GM18867 (cell line): ENCODE measurements at regions not wholly inside any gene's neighbourhood (a gene's known extent, or its start where the extent isn't known, plus 50 kb on each side); places are given as distances from the start of the nearest gene placed in this dataset.

Experiments used
- ATAC-seq: cut with Tn5 transposase; IDR thresholded peaks from one replicate; pipeline ENCODE4 v1.9.1; 2021; ENCODE audit warnings: mild to moderate bottlenecking, moderate library complexity; ENCODE audit not compliant: unreplicated experiment

DNA sequence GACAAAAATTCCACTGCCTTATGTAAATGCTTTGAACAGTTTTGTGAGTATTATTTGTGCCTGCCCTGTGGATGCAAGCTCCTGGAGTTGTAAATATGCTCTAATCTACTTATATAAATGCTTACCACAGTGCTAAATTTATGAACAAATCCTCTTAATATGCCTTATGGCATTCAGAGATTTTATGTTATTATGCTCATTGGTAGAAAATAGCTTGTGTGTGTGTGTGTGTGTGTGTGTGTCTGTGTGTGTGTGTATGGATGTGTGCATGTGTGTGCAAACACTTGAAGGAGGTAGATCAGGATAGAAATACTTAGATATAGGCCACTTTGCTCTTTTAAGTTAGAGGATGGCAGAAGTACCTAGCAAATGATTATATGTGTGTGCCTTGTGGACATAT, 253.9 kb downstream of the TAF11L14 start:
- ATAC-seq: no peak

DNA sequence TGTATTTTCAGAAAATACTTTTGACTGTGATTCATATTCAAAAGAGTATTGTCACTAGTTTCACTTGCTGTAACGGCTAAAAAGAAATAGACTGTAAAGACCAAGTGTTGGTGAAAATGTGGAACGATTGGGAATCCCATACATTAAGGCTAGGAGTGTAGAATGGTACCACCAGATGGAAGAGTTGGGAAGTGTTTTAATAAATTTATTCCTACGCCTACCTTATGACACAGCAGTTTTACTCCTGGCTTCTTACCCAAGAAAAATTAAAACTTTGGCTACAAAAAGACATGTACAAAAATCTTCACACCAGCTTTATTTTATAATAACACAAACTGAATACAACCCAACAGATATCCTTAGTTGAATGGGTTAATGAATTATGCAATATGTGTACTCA, 256.2 kb downstream of the TAF11L14 start:
- ATAC-seq: no peak

DNA sequence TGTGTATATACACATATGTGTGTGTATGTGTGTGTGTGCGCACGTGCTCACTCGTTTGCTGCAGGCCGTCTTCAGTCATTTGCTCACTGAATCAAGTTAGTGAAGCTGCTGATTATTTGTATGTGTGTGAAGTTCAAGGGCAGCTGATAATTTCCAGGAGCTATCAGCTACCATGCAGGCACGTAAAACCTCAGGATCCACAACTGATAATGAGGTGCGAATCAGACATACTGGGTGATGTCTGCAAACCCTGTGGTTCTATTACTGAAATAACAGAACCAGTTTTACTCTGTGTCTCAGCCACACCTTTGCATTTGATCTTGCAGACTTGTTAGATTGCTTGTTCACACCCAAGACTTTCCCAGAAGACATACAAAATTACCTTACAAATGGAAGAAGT, 257.6 kb downstream of the TAF11L14 start:
- ATAC-seq: no peak

DNA sequence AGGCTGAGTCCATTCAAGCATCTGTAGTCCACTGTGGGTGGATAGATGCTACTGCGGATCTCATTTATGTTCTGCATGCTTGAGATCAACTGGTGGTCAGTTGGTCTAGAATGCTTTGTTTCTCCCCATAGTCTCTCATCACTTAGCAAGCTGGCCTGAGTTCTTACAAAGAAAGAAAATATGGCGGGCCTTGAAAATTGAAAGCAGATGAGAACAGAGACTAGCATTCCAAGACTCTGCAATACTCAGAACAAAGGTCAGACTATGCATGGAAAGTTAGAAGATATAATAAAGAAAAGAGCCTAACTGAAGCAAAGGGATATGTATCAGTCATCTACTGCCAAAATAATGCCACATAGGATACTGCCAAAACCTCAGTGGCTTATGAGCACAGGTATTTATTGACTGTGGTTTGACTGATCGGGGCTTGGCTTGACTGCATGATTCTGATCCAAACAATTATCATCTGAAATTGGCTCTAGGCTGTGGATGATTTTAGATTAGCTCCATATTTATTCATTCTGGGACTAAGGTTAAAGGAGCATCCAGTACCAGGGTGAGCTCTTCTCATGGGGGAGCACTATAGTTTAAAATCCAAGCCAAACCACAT, 258.9 kb downstream of the TAF11L14 start:
- ATAC-seq: no peak

DNA sequence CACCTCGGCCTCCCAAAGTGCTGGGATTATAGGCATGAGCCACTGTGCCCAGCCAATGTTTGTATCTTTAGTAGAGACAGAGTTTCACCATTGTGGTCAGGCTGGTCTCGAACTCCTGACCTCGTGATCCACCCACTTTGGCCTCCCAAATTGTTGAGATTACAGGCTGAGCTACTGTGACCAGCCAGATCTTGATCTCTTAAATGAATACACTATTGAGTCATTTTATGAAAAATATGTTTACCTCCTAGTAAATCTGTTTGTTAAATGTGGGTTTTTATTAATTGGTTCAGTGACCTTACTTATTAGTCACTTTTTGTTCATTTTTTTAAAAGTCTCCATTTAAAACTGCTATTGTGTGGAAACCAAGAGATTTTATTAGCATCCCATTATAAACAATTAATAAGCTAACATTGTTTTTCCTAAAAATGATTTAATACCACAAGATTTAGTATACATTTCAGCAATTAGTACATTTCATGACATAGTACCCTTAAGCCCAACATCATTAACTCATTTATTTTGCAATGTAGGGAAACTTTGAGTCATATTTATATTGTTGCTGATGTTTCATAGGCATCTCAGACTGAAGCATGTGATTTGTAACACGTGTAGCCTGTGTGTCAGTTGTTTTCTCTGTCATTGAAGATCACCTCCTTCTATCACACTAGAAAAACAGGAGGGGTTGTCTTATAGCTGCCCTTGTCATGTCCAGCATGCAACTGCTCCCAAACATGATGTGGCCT, 261.2 kb downstream of the TAF11L14 start:
- no peak for ATAC-seq

DNA sequence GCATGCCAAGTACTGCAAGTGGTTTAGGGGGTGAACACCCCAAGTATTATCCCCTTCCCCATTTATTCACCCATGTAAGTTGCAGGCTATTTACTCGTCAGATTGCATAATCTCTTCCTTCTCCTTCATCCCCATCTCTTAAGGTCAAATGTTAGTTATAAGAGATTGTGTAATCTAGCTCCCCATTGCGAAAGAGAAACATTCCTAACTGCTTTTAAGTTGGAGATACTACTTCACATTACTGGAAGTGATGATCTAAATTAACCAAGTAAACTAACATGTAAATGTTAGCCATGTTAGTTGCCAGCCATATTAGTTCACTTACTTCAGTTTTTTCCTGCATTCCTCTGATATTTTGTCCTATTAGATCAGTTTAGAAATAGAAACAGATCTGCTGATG, 262.3 kb downstream of the TAF11L14 start:
- ATAC-seq: no peak

DNA sequence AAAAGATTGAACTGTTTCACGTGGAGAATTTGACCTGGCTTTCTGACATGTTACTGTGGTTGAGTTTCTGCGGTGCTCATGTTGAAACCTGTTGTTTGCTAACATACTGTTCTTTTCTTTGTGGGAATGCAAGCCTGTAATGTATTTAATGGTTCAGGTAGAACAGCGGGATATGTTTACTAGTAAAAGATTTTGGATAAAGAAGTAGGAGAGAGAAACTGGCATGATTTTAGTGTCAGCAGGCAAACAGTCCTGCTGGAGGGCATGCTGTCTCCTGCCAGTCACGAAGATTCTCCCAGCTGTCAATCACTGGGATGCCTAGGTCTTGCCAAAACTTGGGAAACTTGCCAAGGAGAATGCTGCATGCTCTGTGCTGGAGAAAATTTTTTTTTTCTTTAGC, 263.5 kb downstream of the TAF11L14 start:
- ATAC-seq: no peak

DNA sequence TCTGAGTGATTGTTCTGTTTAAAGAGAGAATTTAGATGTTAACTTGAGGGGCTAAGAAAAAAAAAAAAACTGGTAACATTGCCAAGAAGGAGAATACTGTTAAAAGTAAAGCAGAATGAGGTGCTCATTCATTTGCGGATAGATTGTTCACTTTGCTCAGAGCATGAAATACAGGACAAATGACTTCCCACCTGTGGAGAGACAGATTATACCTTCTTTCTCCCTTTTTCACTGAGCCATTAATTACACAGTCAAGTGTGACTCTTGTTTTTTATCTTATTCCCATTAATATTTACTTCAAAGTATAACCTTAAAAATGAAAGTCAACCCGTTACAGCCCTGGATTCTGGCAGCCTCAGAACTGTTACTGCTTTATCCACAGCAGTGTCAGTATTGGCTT, 264.5 kb downstream of the TAF11L14 start:
- no peak for ATAC-seq

DNA sequence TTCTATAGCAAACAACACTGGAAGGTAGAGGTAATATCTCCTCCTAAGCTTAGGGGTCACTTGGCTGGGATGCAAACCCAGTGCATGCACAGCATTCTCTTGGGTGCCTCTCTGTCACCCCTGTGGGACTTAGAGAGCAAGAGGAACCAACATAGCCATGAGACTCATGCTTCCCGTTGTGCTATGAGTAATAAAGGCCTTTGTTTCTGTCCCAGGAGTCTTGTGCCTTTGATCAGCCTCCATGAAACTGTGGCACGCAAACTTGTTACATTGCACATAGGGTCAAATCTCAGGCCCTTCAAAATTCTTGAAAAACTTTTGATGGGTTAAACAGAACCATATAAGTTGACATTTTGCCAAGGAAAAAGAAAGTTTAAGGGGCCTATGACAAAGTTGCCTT, 272.8 kb downstream of the TAF11L14 start:
- no peak for ATAC-seq

DNA sequence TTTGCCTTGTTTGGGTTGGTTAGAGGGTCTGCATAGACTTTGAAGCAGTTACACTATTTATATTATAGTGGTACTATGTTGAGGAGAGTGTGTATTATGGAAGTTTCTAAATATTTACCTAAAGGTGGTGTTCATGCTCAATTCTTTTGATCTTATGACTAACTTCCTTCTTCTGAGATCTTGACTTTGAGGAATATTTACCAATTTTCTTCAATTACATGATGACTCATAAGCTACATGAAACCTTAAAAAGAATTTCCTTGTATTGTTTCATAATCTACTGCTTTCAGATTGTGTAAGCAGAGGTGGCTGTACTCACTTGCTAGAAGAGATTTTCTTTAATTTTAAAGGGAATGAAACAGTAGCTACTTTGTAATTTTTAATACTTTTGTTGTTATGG, 276.1 kb downstream of the TAF11L14 start:
- no peak for ATAC-seq

DNA sequence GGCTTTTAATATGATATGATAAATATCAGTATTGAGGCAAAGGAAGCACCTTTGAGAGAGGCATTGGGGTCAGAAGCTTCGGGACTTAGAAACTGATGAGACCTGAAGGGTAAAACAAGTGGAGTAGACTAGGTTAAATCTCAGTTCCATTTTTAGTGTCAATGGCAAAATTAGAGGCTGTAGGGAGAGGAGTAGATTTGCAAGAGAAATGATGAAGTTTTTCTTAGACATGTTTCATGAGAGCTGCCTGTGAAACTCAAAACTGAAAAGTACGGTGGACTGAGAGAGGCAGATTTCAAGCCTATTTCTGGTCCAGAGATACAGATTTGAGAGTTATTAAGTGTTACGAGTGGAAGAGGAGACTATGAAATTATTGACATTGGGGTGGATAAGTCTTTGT, 278.5 kb downstream of the TAF11L14 start:
- ATAC-seq: peak; percentile 61

DNA sequence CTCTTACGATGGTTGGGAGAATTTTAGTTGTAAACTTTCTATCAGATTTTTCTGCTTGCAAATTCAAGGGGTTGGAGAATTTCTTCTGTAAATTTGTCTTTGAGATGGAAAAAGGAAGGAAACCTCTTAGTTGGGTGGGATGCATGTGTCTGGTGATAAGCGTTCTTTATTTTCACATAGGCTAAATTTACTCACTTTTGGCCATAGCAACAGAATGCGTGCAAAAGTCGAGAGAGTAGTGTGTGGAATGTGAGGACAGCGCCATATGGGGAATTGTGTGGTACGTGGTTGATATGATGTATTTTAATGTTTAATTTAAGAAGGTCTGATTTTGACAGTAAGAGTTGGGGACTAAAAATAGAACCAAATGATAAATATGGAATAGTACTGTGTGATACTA, 282.2 kb downstream of the TAF11L14 start:
- no peak for ATAC-seq

DNA sequence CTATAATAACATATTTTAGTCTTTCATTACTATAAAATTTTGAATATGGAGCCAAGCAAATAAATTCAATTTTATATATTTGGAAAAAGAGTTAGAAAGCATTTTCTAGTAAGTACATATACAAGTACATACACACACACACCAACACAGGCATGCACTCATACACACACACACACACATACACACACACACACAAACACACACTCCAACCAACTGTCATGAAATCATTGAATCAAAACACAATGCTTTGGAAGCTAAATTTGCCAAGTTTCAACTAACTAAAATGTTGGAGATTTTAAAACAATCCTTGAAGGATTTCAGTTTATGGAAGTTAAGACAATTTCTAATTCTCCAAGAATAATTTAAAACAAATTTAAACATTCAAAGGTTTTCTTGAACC, 283.2 kb downstream of the TAF11L14 start:
- no peak for ATAC-seq

DNA sequence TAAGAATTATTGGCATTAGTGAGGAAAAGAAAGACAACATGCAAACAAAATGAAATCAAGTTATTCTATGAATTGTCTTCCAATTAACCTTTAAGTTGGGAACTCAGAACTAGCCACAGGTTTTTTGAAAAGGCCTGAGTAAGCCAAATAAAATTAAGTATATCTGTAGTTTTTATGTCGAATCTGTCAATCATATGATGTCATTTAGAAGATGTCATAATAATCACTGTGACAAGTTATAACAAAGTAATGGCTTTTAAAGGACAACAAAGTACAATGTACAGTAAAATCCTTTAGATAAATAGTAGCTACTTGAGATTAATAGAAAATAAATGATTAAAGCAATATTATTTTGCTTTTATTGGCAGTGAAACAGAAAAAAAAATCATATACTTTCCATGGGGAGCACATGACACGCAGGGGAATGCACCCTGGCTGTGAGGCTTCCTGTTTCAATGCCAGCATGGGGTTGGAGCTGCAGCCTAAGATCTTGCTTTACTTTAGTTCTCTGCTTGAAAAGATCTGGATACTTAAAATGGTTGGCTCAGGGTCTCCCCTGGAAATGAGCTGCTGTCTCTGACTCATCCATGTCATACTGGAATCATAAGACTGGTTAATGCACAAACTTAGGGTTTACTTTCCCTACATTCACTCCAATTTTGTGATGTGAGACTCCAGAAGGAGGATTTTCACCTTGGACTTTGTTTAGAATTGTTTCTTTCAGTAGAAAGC, 284.3 kb downstream of the TAF11L14 start:
- ATAC-seq: no peak

DNA sequence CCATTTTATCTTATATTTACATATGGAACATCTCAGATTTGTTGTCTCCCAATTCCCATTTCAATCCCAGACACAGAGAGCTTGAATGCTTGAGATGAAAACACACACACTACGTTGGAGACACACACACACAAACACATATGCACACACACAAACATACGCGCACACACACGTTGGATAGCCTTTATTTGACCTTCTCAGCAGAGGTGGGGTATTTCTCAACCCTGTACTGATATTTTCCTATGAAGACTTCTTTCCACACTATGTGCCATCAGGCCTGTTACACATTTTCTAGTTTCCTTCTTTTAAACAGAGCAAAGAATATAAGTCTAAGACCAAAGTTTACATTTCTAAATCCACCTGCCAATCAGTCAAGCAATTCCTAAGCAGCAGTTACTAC, 291.0 kb downstream of the TAF11L14 start:
- no peak for ATAC-seq

DNA sequence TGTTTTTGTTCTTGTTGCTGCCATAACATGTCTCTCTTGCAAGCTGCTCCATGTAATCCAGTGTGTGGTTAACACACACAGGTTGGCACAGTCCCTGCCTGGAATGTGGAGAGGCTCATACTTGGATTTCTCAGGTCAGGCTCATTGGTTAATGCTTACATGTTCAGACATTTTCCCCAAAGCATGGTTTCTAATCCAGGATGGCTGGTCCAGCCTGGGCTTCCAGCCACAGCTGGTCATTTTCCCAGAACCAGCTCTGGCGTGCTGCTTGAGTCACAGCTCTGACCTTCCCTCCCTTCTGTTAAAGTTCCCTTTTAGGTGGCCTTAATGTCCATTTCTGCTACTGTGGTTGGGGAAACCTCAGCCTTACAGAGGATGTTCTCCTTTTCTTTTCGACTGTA, 294.3 kb downstream of the TAF11L14 start:
- ATAC-seq: no peak

DNA sequence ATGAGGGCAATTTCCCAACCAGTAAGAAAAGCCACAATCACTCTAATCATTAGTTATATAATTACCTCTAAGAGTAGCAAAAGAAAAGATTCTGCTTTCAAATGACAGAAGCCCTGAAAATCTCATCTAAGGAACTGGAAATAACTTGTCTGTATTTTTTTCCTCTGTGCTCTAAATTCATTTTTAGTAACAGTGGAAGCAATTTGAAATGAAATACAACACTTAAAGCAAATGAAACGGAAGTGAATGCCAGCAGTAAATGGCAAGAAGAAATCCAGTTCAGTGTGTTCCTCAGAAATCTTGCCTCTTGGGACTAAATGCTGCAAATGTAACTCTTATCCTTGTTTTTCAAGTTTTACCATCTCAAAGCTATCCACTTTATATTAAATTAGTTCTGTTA, 294.9 kb downstream of the TAF11L14 start:
- no peak for ATAC-seq

DNA sequence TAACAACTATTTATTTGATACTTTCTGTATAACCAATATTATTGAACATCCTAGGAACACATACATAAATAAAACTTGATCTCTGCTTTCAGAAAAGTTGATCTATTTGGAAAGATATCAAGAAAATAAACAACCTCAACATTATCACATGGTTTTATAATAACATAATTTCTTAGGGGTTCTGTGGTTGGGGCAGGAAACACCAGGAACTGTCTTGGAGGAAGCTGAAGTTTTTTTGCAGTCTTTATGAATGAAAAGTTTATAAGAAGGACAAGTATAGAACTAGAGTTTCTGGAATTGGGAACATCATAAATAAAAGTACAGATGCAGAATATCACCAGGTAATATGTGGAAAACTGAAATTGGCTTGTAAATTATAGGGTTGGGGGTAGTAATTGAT, 296.1 kb downstream of the TAF11L14 start:
- no peak for ATAC-seq

DNA sequence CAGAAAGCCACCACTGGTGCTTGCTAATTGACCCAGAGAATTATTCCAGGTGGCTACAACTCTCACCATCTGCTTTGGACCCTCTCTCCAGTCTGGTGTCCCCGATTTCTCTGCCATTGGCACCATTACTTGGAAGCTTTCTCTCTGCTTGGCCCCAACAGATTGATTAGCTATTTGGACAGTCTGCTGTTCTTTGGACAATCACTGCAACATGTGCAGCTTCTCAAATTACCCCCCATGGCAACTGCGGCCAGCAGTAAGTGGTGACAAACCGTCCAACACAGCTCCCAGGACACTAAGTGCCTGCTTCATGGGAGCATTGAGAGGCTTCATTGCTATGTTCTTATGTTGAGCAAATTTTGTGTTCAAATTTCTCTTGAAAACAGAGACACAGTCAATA, 309.8 kb downstream of the TAF11L14 start:
- ATAC-seq: no peak

DNA sequence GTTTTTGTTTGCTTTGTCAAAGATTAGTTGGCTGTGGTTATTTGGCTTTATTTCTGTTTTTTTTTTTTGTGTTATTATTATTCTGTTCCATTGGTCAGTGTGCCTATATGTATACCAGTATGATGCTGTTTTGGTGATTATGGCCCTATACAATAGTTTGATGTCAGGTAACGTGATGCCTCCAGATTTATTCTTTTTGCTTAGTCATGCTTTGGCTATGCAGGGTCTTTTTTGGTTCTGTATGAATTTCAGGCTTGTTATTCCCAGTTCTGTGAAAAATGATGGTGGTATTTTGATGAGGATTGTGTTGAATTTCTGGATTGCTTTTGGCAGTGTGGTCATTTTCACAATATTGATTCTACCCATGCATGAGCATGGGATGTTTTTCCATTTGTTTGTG, 312.8 kb downstream of the TAF11L14 start:
- ATAC-seq: no peak

DNA sequence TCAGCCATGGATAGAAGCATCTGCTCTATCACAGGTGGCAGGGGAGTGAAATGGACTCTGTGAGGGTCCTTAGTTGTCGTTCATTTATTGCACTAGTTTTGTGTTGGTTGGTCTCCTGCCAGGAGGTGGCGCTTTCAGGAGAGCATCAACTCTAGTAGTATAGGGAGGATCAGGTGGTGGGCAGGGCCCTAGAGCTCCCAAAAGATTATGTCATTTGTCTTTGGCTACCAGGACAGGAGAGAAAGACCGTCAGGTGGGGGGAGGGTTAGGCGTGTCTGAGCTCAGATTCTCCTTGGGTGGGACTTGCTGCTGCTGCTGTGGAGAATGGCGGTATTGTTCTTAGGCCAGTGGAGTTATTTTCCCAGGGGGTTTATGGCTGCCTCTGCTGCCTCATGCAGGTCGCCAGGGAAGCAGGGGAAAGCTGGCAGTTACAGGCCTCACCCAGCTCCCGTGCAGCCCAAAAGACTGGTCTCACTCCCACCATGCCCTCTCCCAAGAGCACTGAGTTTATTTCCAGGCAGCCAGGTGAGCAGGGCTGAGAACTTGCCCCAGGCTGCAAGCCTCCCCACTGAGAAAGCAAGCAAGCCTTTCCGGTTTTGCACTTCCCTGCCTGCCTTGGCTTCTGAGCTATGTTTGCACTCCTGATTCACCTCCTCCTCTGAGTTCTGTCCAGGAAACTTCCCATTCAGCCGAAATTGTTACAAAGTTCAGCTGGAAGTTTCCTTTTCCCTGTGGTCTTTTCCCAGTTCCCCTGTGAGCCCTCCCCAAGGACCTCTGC, 317.3 kb downstream of the TAF11L14 start:
- no peak for ATAC-seq
